HG03139 (cell line): ENCODE measurements at regions not wholly inside any gene's neighbourhood (a gene's known extent, or its start where the extent isn't known, plus 50 kb on each side); places are given as distances from the start of the nearest gene placed in this dataset.
"Not testable (repeated sequence)": the region's sequence is repeated elsewhere in the genome, so short reads cannot be mapped to it uniquely, and the experiment has no call there.

ENCODE experiments used
- ATAC-seq: cut with Tn5 transposase; IDR thresholded peaks from one replicate; pipeline ENCODE4 v1.9.1; 2021; ENCODE audit not compliant: unreplicated experiment

DNA sequence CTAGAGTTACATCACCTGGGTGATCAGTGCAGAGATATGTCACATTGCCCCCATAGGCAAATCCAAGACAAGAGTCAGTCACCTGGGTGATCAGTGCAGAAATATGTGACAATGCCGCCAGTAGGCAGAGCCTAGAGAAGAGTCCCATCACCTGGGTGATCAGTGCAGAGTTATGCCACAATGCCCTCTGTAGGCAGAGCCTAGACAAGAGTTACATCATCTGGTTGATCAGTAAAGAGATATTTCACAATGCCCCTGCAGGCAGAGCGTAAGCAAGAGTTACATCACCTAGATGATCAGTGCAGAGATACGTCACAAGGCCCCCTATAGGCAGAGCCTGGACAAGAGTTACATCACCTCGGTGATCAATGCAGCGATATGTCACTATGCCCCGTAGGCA is 63.3 kb upstream of the FRG2B start:
- not testable (repeated sequence) for ATAC-seq

- ATAC-seq = peak; percentile 17
Measured at GRCh38 chr10:133688441-133688912, 61.9 kb upstream of the FRG2B start.

- peak; percentile 52 for ATAC-seq
Measured at GRCh38 chr10:133687689-133688440, 61.3 kb upstream of the FRG2B start.

DNA sequence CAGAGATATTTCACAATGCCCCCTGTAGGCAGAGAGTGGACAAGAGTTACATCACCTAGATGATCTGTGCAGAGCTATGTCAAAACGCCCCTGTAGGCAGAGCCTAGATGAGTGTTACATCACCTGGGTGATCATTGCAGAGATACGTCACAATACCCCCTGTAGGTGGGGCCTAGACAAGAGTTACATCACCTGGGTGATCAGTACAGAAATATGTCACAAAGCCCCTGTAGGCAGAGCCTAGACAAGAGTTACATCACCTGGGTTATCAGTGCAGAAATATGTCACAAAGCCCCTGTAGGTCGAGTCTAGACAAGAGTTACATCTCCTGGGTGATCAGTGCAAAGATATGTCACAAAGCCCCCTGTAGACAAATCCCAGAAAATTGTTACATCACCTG is 60.4 kb upstream of the FRG2B start:
- not testable (repeated sequence) for ATAC-seq
